Stomach (tissue), 8 donors: ENCODE measurements at regions not wholly inside any gene's neighbourhood (a gene's known extent, or its start where the extent isn't known, plus 50 kb on each side); places are given as distances from the start of the nearest gene placed in this dataset.

ENCODE experiments used
- DNase-seq, 2 donors: peaks; one replicate each; pipeline versions ENCODE4 v3.0.0 to v3.0.0-alpha.2; 2013 to 2019
- H3K27ac ChIP-seq, 5 donors: fragments of 200-600 bp in 4 of 5; sonication (generic) in 4 of 5; one replicate each; pipeline ENCODE4 v1.5.1; 2013 to 2019; ENCODE audit warnings: mild to moderate bottlenecking in 1 of 5, moderate library complexity in 1 of 5
- H3K27me3 ChIP-seq, 3 donors: fragments of 200-600 bp; sonication (generic); one replicate each; pipeline ENCODE4 v1.5.1; 2017 to 2019; ENCODE audit warnings: mixed run types in 1 of 3
- H3K36me3 ChIP-seq, 4 donors: fragments of 200-600 bp; sonication (generic); 1 replicate in 3 of 4; 2 replicates in 1 of 4; pipeline ENCODE4 v1.5.1; 2016 to 2019
- H3K4me1 ChIP-seq, 4 donors: fragments of 200-600 bp; sonication (generic); one replicate each; pipeline ENCODE4 v1.5.1; 2016 to 2019
- H3K4me3 ChIP-seq, 4 donors: fragments of 200-600 bp; sonication (generic) in 3 of 4; one replicate each; pipeline ENCODE4 v1.5.1; 2016 to 2019; ENCODE audit warnings: mild to moderate bottlenecking in 1 of 4
- H3K9me3 ChIP-seq, 4 donors: fragments of 200-600 bp; sonication (generic); one replicate each; pipeline ENCODE4 v1.5.1; 2016 to 2019
- CTCF ChIP-seq, 7 experiments: fragments of 450-650 bp in 4 of 7; fragments of 200-600 bp in 3 of 7; sonication (generic) in 3 of 7; IDR thresholded peaks; one replicate each; pipeline ENCODE4 v1.5.1; 2016 to 2019; ENCODE audit warnings: antibody characterized with exemption in 7 of 7, control low read depth in 2 of 7, mild to moderate bottlenecking in 1 of 7
- EP300 ChIP-seq: sonication (generic); formaldehyde crosslinking; IDR thresholded peaks from one replicate; pipeline ENCODE4 v1.6.1; 2017; ENCODE audit warnings: antibody characterized with exemption
- POLR2A ChIP-seq, 4 donors: fragments of 450-650 bp; IDR thresholded peaks; one replicate each; pipeline ENCODE4 v1.6.1; 2016; ENCODE audit warnings: antibody characterized with exemption in 4 of 4, control low read depth in 2 of 4, mild to moderate bottlenecking in 1 of 4, moderate library complexity in 1 of 4
- POLR2AphosphoS5 ChIP-seq, 3 donors: sonication (generic); formaldehyde crosslinking; IDR thresholded peaks; one replicate each; pipeline ENCODE4 v1.6.1; 2016; ENCODE audit warnings: antibody characterized with exemption in 3 of 3
- WGBS, 5 donors: extraction: QIAGEN DNeasy Blood & Tissue Kit in 3 of 5; methylation state at CpG; one replicate each; pipeline versions ENCODE4 v1.1.5 to v1.1.7; 2013 to 2018; 5-methylcytosine and 5-hydroxymethylcytosine counted together
- intact Hi-C: fragments of 100-400 bp; cut with DNase I; formaldehyde crosslinking; loops from one replicate; pipeline ENCODE4 v1.15.1; 2023; ENCODE audit warnings: low total_unique reads
- donor health status: healthy with polysubstance abuse.
- donor health status: Bipolar disorder and iron deficiency.
- donor health status: healthy.

- DNase-seq, result peak in 1 of 2 donors; percentile 23
- TF ChIP-seq POLR2A (IDR thresholded peaks at IDR 0.05) (no peak), EP300 (no peak), POLR2AphosphoS5 (IDR thresholded peaks at IDR 0.05) (no peak), CTCF (IDR thresholded peaks at IDR 0.05) (no peak)
- Histone ChIP-seq H3K4me1 (peaks cover 5 to 19% (median 16%) of the 10 kb centered on the region in 4 donors), H3K27me3 (no peaks in the 10 kb centered on the region), H3K27ac (peak overlapping the region; percentile 62 to 80 (median 73)), H3K9me3 (peaks cover 0 to 17% (median 13%) of the 10 kb centered on the region in 4 donors), H3K36me3 (no peaks in the 10 kb centered on the region), H3K4me3 (no peak overlapping the region)
- intact Hi-C loops, result no loop called here
- WGBS, 5 donors, result 33 to 61% (median 43%) methylated on average over 7 of the region's 7 CpGs
Observed at GRCh38 chr21:41582866-41583265, 74.9 kb upstream of the TMPRSS2 start.

GRCh38 chr21:41582298-41582840, 74.4 kb upstream of the TMPRSS2 start:
- H3K9me3 ChIP-seq, result peaks cover 0 to 22% (median 16%) of the 10 kb centered on the region in 4 donors
- H3K36me3 ChIP-seq, result no peaks in the 10 kb centered on the region
- peak in 1 of 2 donors; percentile 23 for DNase-seq
- H3K4me3 ChIP-seq, result no peak overlapping the region
- WGBS, 5 donors, result 71 to 80% (median 73%) methylated on average over 7 of the region's 7 CpGs
- no peaks in the 10 kb centered on the region for H3K27me3 ChIP-seq
- peak overlapping the region; percentile 62 to 80 (median 73) for H3K27ac ChIP-seq
- H3K4me1 ChIP-seq, result peaks cover 5 to 19% (median 16%) of the 10 kb centered on the region in 4 donors
- intact Hi-C loops, result no loop called here
- no peak for TF ChIP-seq CTCF (IDR thresholded peaks at IDR 0.05)
- TF ChIP-seq POLR2A (IDR thresholded peaks at IDR 0.05), result no peak
- TF ChIP-seq EP300, result no peak
- no peak for TF ChIP-seq POLR2AphosphoS5 (IDR thresholded peaks at IDR 0.05)

GRCh38 chr21:41581592-41582228, 73.8 kb upstream of the TMPRSS2 start:
- intact Hi-C loops, result no loop called here
- no peaks in the 10 kb centered on the region for H3K27me3 ChIP-seq
- H3K4me1 ChIP-seq, result peaks cover 5 to 19% (median 16%) of the 10 kb centered on the region in 4 donors
- peaks cover 0 to 27% (median 18%) of the 10 kb centered on the region in 4 donors for H3K9me3 ChIP-seq
- peak overlapping the region in 4 of 5 donors; percentile 17 to 80 (median 62) for H3K27ac ChIP-seq
- DNase-seq, result peak in 1 of 2 donors; percentile 24
- WGBS, 5 donors, result 71 to 87% (median 84%) methylated on average over 15 to 16 of the region's 16 CpGs
- H3K36me3 ChIP-seq, result no peaks in the 10 kb centered on the region
- H3K4me3 ChIP-seq, result no peak overlapping the region
- no peak for TF ChIP-seq POLR2AphosphoS5 (IDR thresholded peaks at IDR 0.05)
- no peak for TF ChIP-seq POLR2A (IDR thresholded peaks at IDR 0.05)
- TF ChIP-seq CTCF (IDR thresholded peaks at IDR 0.05), result no peak
- no peak for TF ChIP-seq EP300

- Histone ChIP-seq H3K9me3 (peaks cover 0 to 27% (median 18%) of the 10 kb centered on the region in 4 donors), H3K27me3 (no peaks in the 10 kb centered on the region), H3K4me3 (no peak overlapping the region), H3K4me1 (peaks cover 7 to 19% (median 16%) of the 10 kb centered on the region in 4 donors), H3K27ac (peak overlapping the region; percentile 17 to 80 (median 51)), H3K36me3 (no peaks in the 10 kb centered on the region)
- 72 to 84% (median 80%) methylated on average over 13 of the region's 13 CpGs for WGBS, 5 donors
- peak in 1 of 2 donors; percentile 25 for DNase-seq
- TF ChIP-seq CTCF (IDR thresholded peaks at IDR 0.05), result no peak
- TF ChIP-seq POLR2AphosphoS5 (IDR thresholded peaks at IDR 0.05), result no peak
- no peak for TF ChIP-seq EP300
- no peak for TF ChIP-seq POLR2A (IDR thresholded peaks at IDR 0.05)
- intact Hi-C loops, result no loop called here
Observed at GRCh38 chr21:41580758-41581554, 73.0 kb upstream of the TMPRSS2 start.
